Fibroblast of mammary gland (primary cell): ENCODE measurements at regions not wholly inside any gene's neighbourhood (a gene's known extent, or its start where the extent isn't known, plus 50 kb on each side); places are given as distances from the start of the nearest gene placed in this dataset.
"Not testable (repeated sequence)": the region's sequence is repeated elsewhere in the genome, so short reads cannot be mapped to it uniquely, and the experiment has no call there.

Source experiments
- DNase-seq: peaks from one replicate; pipeline ENCODE4 v3.0.0-alpha.2; 2010; ENCODE audit warnings: low read depth
- H3K4me3 ChIP-seq: 2 replicates; pipeline ENCODE4 v1.5.1; 2011; ENCODE audit warnings: low read depth, mild to moderate bottlenecking, low read length, moderate library complexity; ENCODE audit not compliant: control insufficient read depth
- TF ChIP-seq, protein P1 (sequence below): conservative IDR thresholded peaks from 2 replicates; pipeline ENCODE4 v1.5.1; 2011; ENCODE audit warnings: low read depth, low read length, inconsistent platforms; ENCODE audit not compliant: control insufficient read depth, insufficient read depth

DNA sequence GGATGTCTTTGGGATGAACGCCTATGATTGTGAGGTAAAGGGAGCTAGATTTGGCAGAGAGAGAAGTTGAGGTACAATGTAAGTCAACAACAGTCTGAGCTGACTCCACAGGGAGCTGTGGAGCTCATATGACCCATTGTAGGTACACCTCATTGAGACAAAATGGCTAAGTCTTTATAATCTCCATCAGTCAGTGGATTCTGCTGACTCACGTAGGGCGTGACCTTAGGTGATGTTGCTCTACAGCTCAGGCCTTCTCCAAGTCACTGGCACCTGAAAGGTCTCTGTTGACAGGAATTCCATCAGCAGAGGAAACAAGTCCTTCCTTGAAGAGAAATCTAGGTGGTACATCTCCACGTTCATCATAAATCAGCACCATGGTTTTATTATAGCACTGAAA is 118.2 kb upstream of the PRR16 start:
- DNase-seq, result peak; percentile 13
- no peak overlapping the region for H3K4me3 ChIP-seq
- TF ChIP-seq, protein P1, sequence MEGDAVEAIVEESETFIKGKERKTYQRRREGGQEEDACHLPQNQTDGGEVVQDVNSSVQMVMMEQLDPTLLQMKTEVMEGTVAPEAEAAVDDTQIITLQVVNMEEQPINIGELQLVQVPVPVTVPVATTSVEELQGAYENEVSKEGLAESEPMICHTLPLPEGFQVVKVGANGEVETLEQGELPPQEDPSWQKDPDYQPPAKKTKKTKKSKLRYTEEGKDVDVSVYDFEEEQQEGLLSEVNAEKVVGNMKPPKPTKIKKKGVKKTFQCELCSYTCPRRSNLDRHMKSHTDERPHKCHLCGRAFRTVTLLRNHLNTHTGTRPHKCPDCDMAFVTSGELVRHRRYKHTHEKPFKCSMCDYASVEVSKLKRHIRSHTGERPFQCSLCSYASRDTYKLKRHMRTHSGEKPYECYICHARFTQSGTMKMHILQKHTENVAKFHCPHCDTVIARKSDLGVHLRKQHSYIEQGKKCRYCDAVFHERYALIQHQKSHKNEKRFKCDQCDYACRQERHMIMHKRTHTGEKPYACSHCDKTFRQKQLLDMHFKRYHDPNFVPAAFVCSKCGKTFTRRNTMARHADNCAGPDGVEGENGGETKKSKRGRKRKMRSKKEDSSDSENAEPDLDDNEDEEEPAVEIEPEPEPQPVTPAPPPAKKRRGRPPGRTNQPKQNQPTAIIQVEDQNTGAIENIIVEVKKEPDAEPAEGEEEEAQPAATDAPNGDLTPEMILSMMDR, result no peak

DNA sequence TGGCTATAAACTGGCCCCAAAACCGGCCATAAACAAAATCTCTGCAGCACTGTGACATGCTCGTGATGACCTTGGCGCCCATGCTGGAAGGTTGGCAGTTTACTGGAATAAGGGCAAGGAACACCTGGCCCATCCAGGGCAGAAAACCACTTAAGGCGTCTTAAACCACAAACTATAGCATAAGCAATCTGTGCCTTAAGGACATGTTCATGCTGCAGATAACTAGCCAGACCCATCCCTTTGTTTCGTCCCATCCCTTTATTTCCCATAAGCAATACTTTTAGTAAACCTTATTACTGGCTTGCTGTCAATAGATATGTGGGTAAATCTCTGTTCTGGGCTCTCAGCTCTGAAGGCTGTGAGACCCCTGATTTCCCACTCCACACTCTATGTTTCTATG is 113.0 kb upstream of the PRR16 start:
- DNase-seq, H3K4me3 ChIP-seq: not testable (repeated sequence)

DNA sequence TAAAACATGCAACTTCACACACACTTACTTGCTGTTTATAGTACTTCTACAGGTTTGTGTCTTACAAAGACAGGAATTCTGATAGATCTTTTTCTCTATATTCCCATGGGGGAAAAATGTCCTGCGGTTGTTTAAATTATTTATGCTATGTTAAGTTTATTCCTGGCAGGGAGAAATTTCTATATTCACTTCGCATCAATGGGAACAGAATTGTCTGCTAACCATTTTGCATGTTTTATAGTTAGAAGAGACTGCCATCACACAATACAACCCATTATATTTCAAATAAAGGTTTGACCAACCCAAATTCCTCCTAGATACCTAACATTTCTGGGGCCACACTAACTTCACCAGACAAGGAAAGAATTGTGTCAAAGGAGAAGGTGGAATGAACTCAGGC is 110.0 kb upstream of the PRR16 start:
- no peak for DNase-seq
- TF ChIP-seq, protein P1, result no peak
- no peak overlapping the region for H3K4me3 ChIP-seq

DNA sequence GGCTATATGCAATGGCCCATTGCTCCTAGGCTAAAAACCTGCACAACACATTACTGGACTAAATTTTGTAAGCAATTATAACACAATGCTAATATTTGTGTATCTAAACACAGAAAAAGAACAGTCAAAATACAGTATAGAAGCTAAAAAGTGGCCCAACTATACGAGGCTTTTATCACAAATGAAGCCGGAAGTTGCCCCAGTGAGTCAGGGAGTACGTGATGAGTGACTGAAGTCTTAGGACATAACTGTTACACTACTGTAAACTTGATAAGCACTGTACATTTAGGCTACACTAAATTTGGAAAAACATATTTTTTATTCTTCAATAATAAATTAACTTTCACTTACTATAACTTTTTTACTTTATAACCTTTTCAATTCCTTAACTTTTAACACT is 105.2 kb upstream of the PRR16 start:
- TF ChIP-seq, protein P1, result no peak
- no peak overlapping the region for H3K4me3 ChIP-seq
- DNase-seq, result no peak

DNA sequence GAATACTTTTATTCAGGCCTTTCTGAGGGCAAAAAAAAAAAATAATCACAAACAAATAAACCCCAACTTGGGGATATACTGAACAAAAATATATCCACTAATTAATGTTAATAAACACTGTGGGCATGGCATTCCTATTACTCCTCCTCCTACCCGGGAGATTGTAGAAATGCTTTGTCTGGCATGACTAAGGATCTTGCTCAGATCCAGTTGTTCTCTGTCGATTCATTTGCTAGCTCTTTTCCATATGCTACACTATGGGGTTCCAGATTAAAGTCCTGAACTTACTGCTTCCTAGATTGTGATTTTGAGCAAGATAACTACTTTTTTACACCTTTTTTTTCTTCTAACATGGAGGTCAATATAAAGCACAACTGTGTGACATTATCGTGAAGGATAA is 102.2 kb upstream of the PRR16 start:
- TF ChIP-seq, protein P1, result no peak
- no peak overlapping the region for H3K4me3 ChIP-seq
- no peak for DNase-seq

DNA sequence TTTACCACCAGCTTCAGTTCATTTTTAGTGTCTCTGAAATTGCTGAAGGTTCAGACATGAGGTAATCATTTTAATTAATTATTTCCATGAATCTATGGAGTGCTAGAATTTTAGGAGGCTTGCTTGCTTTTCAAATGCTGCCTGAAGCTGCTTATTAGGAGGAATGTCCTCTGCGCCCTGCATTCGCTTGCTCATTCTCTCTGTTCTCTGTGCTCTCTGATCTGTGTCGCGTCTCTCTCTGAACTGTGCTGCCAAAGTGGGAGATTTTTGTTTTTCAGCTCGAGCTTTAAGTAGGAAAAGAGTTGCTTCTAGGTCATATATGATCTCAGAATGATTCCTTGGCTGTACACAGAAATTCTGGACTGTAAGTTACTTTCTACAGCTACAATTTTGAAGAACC is 101.7 kb upstream of the PRR16 start:
- TF ChIP-seq, protein P1, result no peak
- DNase-seq, result no peak
- no peak overlapping the region for H3K4me3 ChIP-seq

DNA sequence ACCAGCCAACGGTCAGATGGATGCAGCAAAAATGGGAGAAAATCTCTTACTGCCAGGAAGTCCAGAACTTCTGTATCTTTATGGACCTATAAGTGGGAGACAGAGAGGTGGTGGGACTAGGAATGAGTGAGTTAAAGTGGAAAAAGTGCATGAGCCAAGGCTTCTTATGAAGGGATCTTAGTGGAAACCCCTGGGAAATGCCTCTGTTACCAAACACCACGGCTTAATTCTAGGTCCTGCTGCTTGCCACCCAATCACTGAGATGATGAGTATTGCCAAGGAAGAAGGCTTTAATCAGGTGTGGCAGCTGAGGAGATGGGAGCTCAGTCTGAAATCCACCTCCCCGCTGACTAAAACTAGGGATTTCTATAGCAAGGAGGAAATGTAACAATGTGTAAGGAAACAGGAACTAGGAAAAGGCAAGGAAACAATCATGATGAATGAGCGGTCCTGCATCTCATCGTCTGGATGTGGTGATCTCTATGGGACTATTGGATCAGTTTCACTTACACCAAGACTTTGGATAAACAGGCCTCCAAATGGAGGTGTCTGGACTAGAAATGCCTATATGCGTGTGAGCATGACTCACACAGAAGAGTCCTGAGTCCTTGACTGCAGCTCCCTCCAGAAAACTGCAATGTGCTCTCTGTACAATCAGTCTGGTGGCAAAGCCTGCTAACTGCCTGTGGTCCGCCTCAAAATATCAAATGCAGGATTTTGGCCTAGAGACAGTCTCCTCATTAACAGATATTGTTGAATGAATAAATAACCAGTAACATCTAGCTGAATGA is 98.2 kb upstream of the PRR16 start:
- TF ChIP-seq, protein P1, result no peak
- DNase-seq, result peak; percentile 43
- H3K4me3 ChIP-seq, result no peak overlapping the region
